Kidney (tissue), 13 donors: ENCODE measurements at regions not wholly inside any gene's neighbourhood (a gene's known extent, or its start where the extent isn't known, plus 50 kb on each side); places are given as distances from the start of the nearest gene placed in this dataset.

ENCODE experiments used
- DNase-seq, 5 donors: peaks; one replicate each; pipeline ENCODE4 v3.0.0-alpha.2; 2013 to 2020
- FAIRE-seq: peaks from 2 replicates; lab custom pipeline; 2012; peaks lifted over from hg19 to GRCh38; lab: Jason Lieb, UNC
- H3K27ac ChIP-seq, 2 donors: one replicate each; pipeline ENCODE4 v1.7.0; 2013; ENCODE audit warnings: low read depth in 2 of 2, low read length in 2 of 2, inconsistent platforms in 1 of 2
- H3K27me3 ChIP-seq: one replicate; pipeline ENCODE4 v1.7.1; 2013; ENCODE audit warnings: low read length, inconsistent platforms; ENCODE audit not compliant: control insufficient read depth, insufficient read depth
- H3K36me3 ChIP-seq, 3 donors: one replicate each; pipeline versions ENCODE4 v1.7.0 to v1.7.1; 2013; ENCODE audit warnings: low read length in 3 of 3, control low read depth in 1 of 3, inconsistent platforms in 1 of 3; ENCODE audit not compliant: insufficient read depth in 3 of 3, control insufficient read depth in 2 of 3
- H3K4me1 ChIP-seq, 3 donors: one replicate each; pipeline versions ENCODE4 v1.7.0 to v1.7.1; 2013; ENCODE audit warnings: low read length in 3 of 3, inconsistent platforms in 1 of 3, low read depth in 1 of 3; ENCODE audit not compliant: control insufficient read depth in 2 of 3, insufficient read depth in 2 of 3
- H3K4me3 ChIP-seq, 3 donors: one replicate each; pipeline versions ENCODE4 v1.7.0 to v1.8.1; 2013; ENCODE audit warnings: low read length in 3 of 3, control low read depth in 1 of 3, inconsistent platforms in 1 of 3
- H3K9ac ChIP-seq, 3 donors: one replicate each; pipeline versions ENCODE4 v1.7.0 to v1.7.1; 2013; ENCODE audit warnings: low read length in 3 of 3, control low read depth in 1 of 3, inconsistent platforms in 1 of 3
- H3K9me3 ChIP-seq, 3 donors: one replicate each; pipeline versions ENCODE4 v1.7.0 to v1.7.1; 2013; ENCODE audit warnings: low read length in 3 of 3, control low read depth in 1 of 3, inconsistent platforms in 1 of 3; ENCODE audit not compliant: control insufficient read depth in 2 of 3, insufficient read depth in 1 of 3
- CTCF ChIP-seq: IDR thresholded peaks from 3 replicates; pipeline ENCODE4 v1.5.1; 2012; ENCODE audit warnings: mild to moderate bottlenecking, moderate library complexity, borderline replicate concordance; ENCODE audit not compliant: insufficient read depth; ENCODE audit errors: extremely low read depth
- intact Hi-C: fragments of 100-400 bp; cut with DNase I; formaldehyde crosslinking; loops from one replicate; pipeline ENCODE4 v1.11.1; 2022
- donor health status: control.
- donor health status: control.
- donor health status: control.
- donor health status: control.
- donor health status: control.
- donor health status: DM: yes; HTN: yes; CAD: no.
- donor health status: Normal renal cell carcinoma (clear cell type).

GRCh38 chr12:115407723-115408122 is 723.7 kb upstream of the TBX3 start:
- no peak for FAIRE-seq
- no peak for DNase-seq
- no peak for TF ChIP-seq CTCF
- no peaks in the 10 kb centered on the region for H3K36me3 ChIP-seq
- H3K27ac ChIP-seq, result no peak overlapping the region
- H3K4me1 ChIP-seq, result no peaks in the 10 kb centered on the region
- no peaks in the 10 kb centered on the region for H3K9me3 ChIP-seq
- no peak overlapping the region for H3K4me3 ChIP-seq
- no peak overlapping the region for H3K9ac ChIP-seq
- no peaks in the 10 kb centered on the region for H3K27me3 ChIP-seq
- intact Hi-C loops, result no loop called here

GRCh38 chr12:115407036-115407435 is 723.1 kb upstream of the TBX3 start:
- Histone ChIP-seq H3K27me3 (no peaks in the 10 kb centered on the region), H3K36me3 (no peaks in the 10 kb centered on the region), H3K9ac (no peak overlapping the region), H3K9me3 (no peaks in the 10 kb centered on the region), H3K4me3 (no peak overlapping the region), H3K4me1 (no peaks in the 10 kb centered on the region), H3K27ac (no peak overlapping the region)
- intact Hi-C loops, result no loop called here
- FAIRE-seq (no peak), DNase-seq (peak in 1 of 5 donors; percentile 25)
- TF ChIP-seq CTCF, result no peak

GRCh38 chr12:115405471-115405860 is 721.5 kb upstream of the TBX3 start:
- no peak for TF ChIP-seq CTCF
- FAIRE-seq (no peak), DNase-seq (no peak)
- Histone ChIP-seq H3K27me3 (no peaks in the 10 kb centered on the region), H3K36me3 (no peaks in the 10 kb centered on the region), H3K27ac (no peak overlapping the region), H3K4me1 (no peaks in the 10 kb centered on the region), H3K4me3 (no peak overlapping the region), H3K9ac (no peak overlapping the region), H3K9me3 (no peaks in the 10 kb centered on the region)
- intact Hi-C loops, result no loop called here
